Amniotic epithelial cell (primary cell): ENCODE measurements at regions not wholly inside any gene's neighbourhood (a gene's known extent, or its start where the extent isn't known, plus 50 kb on each side); places are given as distances from the start of the nearest gene placed in this dataset.
"Not testable (repeated sequence)": the region's sequence is repeated elsewhere in the genome, so short reads cannot be mapped to it uniquely, and the experiment has no call there.

Source experiments
- DNase-seq: peaks from one replicate; pipeline ENCODE4 v3.0.0-alpha.2; 2010; ENCODE audit warnings: low read depth

DNA sequence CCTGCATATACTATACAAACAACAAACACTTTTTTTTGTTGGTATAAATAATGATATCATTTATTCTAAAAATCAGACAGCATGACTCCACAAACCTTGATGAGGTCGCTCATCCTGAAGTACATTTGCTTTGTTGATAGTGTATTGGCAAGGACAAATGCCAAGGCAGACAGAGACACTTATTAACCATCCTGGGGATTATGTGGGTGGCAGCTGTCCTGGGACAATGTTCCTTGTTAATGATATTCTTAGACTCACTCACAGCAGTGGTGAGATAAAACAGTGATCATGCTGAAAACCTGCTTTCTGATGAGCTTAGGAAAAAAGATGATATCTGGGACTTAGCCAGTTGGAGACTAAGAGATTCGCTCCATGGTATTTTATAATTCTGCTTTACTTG, 85.4 kb upstream of the OGFRL1 start:
- no peak for DNase-seq

DNA sequence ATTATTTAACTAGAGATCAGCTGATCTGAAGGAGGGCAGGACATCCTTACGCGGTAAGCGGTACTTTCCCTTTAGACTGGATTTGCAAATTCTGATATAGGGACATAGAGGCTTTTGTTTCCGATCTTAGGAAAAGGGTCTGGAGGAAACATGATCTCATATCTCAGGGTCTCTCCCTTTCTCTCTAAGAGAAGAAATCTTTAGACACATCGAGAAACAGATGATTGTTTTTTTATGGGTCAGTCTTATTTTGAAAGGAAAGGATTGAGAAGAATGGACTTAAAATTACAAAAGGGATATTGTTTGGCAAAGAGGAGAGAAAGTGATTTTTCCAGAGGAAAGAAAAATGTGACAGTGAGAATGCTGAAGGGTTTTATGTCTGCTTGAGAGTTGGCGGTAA, 83.9 kb upstream of the OGFRL1 start:
- no peak for DNase-seq

DNA sequence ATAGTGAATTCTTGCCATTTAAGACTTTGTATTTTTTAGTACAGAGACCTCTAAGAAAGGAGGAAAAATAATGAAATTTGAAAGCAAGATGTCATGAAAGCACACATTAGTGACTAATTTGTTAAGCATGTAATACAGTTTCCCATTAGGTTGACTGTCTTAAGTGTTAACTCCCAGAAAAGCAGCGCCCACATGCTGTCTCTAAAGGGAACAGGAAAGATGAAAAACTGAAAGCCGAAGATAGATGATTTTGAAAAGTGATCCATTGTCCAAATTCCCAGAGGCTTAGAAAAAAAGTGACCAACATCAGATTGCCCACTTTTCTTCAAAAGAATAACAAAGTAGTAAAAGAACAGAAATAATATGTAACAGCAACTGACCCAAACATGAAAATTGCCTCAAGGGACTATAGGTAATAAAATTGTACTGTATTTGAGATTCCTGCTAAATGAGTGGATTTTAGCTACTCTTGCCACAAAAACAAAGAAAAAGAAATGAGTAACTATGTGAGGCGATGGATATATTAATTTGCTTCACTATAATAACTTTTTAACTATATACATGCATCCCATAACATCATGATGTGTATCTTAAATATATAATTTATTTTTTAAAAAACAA, 83.2 kb upstream of the OGFRL1 start:
- DNase-seq: peak; percentile 51

DNA sequence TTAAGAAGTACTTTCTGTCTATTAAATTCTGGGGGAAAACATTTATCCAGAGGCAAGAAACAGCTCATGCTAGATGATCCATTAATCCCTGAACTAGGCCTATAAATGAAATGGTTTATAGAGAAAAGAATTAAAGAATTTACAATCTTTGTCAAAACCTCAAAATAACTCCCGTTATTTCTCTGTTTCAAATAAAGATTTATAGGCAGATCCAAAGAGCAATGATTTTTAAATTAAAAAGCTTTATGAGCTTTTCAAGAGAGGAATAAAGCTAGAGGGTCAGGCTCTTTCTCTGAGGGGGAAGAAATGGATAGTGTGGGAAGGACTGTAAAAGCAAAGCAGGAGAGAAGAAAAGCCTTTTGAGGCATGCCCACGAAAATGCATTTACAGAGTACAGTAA, 82.5 kb upstream of the OGFRL1 start:
- no peak for DNase-seq

DNA sequence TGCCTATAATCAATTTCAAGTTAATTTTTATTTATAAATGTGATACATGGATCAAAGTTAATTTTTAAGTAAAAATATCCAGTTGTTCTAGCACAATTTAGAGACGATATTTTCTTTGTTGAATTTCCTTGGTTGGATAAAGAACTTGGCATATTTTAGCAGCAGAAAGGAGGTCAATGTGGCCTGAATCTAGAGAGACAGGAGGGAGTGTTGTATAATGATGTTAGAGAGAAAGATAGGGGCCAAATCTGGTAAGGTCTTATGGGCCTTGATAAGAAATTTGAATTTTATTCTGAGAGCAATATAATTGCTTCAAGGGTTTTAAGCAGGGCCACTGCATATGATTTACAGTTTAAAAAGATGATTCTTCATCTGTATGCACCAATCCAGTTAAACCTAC, 79.4 kb upstream of the OGFRL1 start:
- DNase-seq: no peak

DNA sequence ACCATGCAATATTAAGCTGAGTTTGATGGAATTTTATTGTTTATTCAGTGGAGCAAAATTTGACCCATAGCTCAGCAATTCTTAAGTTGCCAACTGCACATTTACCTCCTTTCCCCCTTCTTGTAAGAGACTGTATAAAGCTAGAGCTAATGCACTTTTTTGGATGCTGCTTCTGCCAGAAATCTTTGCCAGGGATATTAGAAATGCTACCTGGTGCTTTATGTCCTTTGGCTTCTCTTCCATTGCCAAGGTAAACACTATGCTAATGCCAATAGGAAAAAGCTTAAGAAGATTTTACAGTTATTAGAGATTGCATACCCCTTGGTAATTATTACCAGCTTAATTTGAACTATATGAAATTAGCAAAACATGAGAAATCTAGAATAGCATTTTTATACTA, 79.0 kb upstream of the OGFRL1 start:
- no peak for DNase-seq

DNA sequence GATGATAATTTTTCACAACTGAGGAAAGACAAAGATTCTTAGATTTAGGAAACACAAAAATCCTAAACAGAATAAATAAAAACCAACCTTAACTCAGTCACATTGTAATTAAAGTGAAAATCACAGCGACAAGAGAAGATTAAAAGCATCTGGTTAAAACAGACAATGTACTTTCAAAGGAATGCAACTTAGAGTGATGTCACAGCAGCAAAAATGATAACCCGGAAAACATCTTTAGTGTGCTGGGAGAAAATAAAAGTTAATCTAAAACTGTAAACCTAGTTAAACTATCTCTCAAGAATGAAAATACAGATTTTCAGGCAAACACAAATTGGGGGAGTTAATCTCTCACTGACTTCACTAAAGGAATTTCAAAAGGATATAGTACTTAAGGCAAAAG, 76.8 kb upstream of the OGFRL1 start:
- DNase-seq: peak; percentile 19

DNA sequence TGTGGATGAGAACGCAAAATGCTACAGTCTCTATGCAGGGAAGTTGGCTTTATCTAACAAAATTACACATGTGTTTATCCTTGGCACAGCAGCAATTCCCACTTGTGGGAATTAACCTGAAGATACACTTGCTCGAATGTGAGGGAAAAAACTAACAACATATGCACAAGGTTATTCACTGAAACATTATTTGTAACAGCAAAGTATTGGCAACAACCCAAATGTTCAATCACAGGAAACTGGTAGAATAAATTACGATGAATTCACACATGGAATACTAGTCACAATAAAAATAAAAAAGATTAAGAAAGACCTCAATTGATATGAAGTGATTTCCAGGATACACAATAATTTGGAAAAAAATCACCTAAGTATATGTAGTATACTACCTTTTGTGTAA, 68.1 kb upstream of the OGFRL1 start:
- DNase-seq: no peak

DNA sequence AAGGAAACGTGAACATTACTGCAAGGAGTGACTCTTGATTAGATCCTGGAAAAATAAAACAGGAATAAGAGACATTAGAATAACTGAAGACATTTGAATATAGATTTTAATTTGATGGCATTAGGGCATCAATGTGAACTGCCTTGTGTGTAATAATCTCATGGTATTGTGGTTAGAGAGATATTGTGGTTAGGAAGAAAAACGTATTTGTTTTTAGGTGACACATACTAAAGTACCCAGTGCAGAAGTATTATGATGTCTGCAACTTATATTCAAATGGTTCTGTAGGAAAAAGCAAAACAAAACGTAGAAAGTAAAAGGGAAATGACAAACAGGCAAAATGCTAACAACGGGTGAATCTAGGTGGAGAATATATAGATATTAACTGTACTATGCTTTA, 65.9 kb upstream of the OGFRL1 start:
- DNase-seq: peak; percentile 12

DNA sequence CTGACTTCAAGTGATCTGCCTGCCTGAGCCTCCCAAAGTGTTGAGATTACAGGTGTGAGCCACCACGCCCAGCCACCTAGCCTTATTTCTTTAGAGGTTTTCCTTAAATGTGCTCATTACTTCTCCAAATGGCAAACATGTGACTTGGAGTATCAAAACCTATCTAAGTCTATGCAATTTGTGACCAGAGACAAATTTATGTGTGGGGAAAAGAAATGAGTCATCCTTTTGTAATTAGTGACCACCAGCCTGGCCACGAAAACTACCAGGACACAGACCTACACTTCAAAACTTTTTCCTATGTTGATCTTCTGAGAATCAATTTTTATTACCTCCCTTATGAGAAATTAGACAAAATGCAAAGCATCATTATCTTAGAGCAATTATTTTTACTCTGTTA, 64.6 kb upstream of the OGFRL1 start:
- DNase-seq: peak; percentile 24

DNA sequence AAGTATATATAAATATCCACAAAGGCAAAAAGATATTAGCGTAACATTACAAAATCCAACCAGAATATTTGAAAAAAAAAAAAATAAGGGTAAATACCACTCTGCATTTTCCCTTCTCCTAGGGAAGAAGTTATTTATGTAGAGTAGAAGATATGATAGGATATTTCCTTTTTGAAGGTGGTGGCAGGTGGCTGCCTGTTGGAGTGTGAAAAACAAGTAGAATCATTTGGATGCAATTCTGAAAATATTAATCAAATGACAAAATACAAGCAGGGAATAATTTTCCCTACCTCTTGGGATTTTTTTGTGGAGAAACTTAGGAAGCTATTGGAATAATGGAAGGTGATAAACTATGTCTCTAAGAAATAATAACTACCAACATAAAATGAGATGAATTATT, 62.5 kb upstream of the OGFRL1 start:
- no peak for DNase-seq

DNA sequence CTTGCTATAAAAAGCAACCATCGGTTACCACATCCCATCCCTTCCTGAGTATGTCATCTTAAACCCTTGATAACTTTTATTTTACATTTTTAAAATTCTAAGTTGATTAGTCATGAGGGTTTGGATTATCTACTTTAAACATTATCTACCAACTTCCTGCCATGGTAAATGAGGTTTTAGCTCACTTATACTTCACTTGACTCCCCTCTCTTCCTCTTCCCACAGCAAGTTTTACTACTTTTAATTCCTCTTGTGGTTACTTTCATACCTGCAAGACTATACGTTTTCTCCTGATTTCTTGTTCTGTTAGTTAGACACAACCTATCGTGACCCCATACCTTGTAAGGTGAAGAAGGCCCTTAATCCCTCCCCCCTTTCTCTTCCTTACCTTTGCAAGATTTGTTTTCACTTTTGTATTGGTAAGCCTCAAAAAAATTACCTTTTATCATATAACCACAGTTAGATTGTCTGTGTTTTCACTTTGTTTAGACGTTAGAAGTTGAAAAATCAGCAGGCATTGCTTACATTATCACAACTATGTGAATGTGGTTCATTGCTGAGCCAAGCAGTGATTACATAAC, 60.1 kb upstream of the OGFRL1 start:
- DNase-seq: peak; percentile 75

DNA sequence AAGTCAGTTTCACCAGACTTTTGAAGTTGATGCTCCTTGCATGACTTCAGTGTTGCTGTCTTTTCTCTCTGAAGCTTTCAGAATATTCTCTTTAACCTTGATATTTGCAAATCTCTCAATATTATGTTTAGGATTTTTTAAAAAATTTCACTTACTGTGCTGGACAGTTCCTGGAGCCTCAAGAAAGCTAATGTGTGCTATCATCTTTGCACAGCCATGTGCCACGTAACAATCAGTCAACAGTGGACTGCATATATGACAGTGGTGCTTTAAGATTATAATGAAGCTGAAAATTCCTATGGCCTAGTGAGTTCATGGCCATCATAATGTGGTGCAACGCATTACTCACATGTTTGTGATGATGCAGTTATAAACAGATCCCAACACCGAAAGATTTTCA, 59.1 kb upstream of the OGFRL1 start:
- peak; percentile 33 for DNase-seq

DNA sequence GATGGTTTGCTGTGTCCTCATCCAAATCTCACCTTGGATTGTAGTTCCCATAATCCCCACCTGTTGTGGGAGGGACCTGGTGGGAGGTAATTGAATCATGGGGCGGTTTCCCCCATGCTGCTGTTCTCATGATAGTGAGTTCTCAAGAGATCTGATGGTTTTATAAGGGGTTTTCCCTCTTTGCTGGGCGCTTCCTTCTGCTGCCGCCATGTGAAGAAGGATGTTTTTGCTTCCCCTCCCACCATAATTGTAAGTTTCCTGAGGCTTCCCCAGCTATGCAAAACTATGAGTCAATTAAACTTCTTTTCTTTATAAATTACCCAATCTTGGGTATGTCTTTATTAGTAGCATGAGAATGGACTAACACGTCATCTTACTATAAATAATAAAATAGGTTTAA, 55.7 kb upstream of the OGFRL1 start:
- DNase-seq: not testable (repeated sequence)

DNA sequence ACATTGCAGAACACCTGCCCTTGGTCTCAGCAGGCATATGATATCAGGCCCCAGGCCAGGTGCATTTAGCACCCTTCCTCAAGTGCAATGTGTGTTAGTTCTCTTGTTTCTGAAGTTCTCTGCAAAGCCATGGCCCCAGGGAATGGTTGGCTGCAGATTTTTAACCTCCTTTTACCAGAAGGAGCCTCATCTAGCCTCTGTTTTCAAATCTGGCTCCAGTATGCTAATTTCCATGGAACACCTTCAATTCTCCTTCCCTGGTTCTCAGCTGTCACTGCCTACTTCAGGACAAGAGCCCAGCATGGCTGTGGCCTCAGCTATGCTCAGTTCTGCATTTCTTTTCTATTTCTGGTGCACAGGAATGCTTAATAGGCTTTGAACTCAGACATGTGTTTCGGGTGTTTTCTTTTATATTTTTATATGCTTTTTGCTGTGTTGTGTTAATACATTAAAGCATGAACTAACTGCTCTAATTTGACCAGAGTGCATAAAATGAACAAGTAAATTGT, 51.6 kb upstream of the OGFRL1 start:
- no peak for DNase-seq

DNA sequence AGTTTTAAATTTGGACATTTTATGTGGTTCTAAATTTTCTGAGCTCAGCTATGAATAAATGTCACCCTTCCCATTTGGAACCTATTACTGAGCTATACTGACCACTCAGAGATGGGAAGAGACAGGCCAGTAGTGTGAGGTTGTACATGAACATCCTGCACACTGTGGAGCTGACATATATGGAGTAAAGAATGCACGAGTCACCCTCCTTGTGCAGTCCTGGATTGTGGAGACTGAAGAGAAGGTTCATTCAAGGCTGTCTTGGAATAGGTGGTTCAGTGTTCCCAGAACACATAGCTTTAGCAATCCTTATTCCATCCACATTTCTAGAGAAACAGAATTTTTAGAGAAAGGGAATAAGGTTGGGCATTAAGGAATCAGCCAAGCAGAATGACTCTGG, 50.3 kb upstream of the OGFRL1 start:
- DNase-seq: peak; percentile 38
